ENCODE measurements at regions not wholly inside any gene's neighbourhood (a gene's known extent, or its start where the extent isn't known, plus 50 kb on each side); places are given as distances from the start of the nearest gene placed in this dataset.

- TF ChIP-seq CTCF (IDR thresholded peaks at IDR 0.05) (no peak), POLR2A (IDR thresholded peaks at IDR 0.05) (no peak), POLR2AphosphoS5 (IDR thresholded peaks at IDR 0.05; ENCODE audit: insufficient read depth in 1 of 2, low read depth in 1 of 2) (no peak)
- no peak overlapping the region for H3K27ac ChIP-seq
- intact Hi-C loops (cut with DNase I), result no loop called here
- DNase-seq (ENCODE audit: extremely low spot score in 2 of 2), result no peak
- no peaks in the 10 kb centered on the region for H3K9me3 ChIP-seq
- no peaks in the 10 kb centered on the region for H3K27me3 ChIP-seq
- peaks cover 12% of the 10 kb centered on the region for H3K4me1 ChIP-seq
- no peak overlapping the region for H3K4me3 ChIP-seq
- no peaks in the 10 kb centered on the region for H3K36me3 ChIP-seq
These were observed 275.5 kb upstream of the SLC35B3 start for GRCh38 chr6:8710668-8711431.

GRCh38 chr6:8707956-8708772, 272.8 kb upstream of the SLC35B3 start:
- H3K4me3 ChIP-seq, result no peak overlapping the region
- no peak for DNase-seq (ENCODE audit: extremely low spot score in 2 of 2)
- no peak overlapping the region for H3K27ac ChIP-seq
- H3K27me3 ChIP-seq, result no peaks in the 10 kb centered on the region
- no peak for TF ChIP-seq POLR2AphosphoS5 (IDR thresholded peaks at IDR 0.05; ENCODE audit: insufficient read depth in 1 of 2, low read depth in 1 of 2)
- no peak for TF ChIP-seq POLR2A (IDR thresholded peaks at IDR 0.05)
- TF ChIP-seq CTCF (IDR thresholded peaks at IDR 0.05), result peak in 1 of 3 experiments; percentile 37
- H3K4me1 ChIP-seq, result peaks cover 12% of the 10 kb centered on the region
- no peaks in the 10 kb centered on the region for H3K9me3 ChIP-seq
- intact Hi-C loops (cut with DNase I), result no loop called here
- no peaks in the 10 kb centered on the region for H3K36me3 ChIP-seq

GRCh38 chr6:8707369-8707768, 272.0 kb upstream of the SLC35B3 start:
- Histone ChIP-seq H3K36me3 (no peaks in the 10 kb centered on the region), H3K9me3 (no peaks in the 10 kb centered on the region), H3K27ac (no peak overlapping the region), H3K27me3 (no peaks in the 10 kb centered on the region), H3K4me3 (no peak overlapping the region), H3K4me1 (peaks cover 12% of the 10 kb centered on the region)
- no peak for TF ChIP-seq POLR2AphosphoS5 (IDR thresholded peaks at IDR 0.05; ENCODE audit: insufficient read depth in 1 of 2, low read depth in 1 of 2)
- no peak for TF ChIP-seq CTCF (IDR thresholded peaks at IDR 0.05)
- no peak for TF ChIP-seq POLR2A (IDR thresholded peaks at IDR 0.05)
- intact Hi-C loops (cut with DNase I), result no loop called here
- DNase-seq (ENCODE audit: extremely low spot score in 2 of 2), result no peak

- H3K4me1 ChIP-seq, result peaks cover 12% of the 10 kb centered on the region
- no peak overlapping the region for H3K27ac ChIP-seq
- H3K9me3 ChIP-seq, result no peaks in the 10 kb centered on the region
- DNase-seq (ENCODE audit: extremely low spot score in 2 of 2), result no peak
- TF ChIP-seq POLR2AphosphoS5 (IDR thresholded peaks at IDR 0.05; ENCODE audit: insufficient read depth in 1 of 2, low read depth in 1 of 2), result no peak
- no peak for TF ChIP-seq CTCF (IDR thresholded peaks at IDR 0.05)
- no peak for TF ChIP-seq POLR2A (IDR thresholded peaks at IDR 0.05)
- no peak overlapping the region for H3K4me3 ChIP-seq
- no peaks in the 10 kb centered on the region for H3K27me3 ChIP-seq
- intact Hi-C loops (cut with DNase I), result no loop called here
- no peaks in the 10 kb centered on the region for H3K36me3 ChIP-seq
These were observed 270.2 kb upstream of the SLC35B3 start for GRCh38 chr6:8705435-8706020.

Measured in vagina (tissue), 2 donors.